Ureter (tissue), 1 donor: ENCODE measurements at regions not wholly inside any gene's neighbourhood (a gene's known extent, or its start where the extent isn't known, plus 50 kb on each side); places are given as distances from the start of the nearest gene placed in this dataset.

Experiments used
- DNase-seq: peaks from one replicate; pipeline ENCODE4 v3.0.0-alpha.2; 2020; ENCODE audit warnings: low spot score
- donor health status: DM: yes; HTN: yes; CAD: no.

DNA sequence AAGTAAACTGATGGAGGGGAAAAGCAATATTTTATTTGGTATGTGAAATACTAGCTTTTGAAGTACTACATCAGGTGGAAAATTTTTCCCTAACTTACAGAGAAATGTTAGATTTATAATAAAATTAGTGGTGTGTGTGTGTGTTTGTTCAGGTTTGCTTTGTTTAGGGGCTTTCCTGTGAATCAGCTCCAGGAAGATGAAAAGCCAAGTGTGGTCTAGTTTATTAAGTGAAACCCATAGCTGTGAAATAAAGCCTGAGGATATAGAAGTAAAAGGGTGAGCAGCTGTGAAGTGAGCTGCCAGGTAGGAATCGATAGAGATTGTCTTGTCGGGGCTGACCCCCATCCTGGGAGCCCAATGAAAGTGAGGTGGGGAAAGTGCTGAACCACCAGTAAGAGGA lies 347.6 kb upstream of the IMPG1 start:
- no peak for DNase-seq

DNA sequence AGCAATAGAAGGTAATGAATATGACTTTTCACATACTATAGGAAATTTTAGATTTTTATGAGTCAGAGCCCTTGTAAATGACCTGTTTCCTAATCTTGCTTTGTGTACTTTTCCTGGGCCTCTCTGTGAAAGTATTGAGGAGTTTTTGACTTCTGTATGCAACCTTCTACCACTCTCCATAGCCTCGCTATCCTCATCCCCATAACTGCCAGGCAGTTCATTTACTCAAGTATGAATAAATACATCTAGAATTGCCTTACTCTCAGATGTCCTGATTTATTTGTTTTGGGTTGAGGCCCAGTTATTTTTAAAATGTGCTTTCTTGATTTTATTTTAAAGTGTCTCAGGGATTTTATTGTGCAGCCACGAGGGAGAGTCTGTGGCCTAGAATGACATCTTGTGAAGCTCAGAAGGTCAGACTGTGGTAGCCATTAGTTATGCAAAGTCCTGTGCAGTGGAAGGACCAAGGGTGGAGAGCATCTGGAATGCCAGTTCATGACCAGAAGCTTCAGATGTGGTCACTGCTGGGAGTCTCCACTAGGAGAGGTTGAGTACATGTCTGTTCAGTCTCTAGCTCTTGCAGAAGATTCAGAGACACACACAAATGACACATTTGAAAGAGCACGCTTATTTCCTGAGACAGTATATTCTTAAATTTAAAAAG lies 346.2 kb upstream of the IMPG1 start:
- no peak for DNase-seq

DNA sequence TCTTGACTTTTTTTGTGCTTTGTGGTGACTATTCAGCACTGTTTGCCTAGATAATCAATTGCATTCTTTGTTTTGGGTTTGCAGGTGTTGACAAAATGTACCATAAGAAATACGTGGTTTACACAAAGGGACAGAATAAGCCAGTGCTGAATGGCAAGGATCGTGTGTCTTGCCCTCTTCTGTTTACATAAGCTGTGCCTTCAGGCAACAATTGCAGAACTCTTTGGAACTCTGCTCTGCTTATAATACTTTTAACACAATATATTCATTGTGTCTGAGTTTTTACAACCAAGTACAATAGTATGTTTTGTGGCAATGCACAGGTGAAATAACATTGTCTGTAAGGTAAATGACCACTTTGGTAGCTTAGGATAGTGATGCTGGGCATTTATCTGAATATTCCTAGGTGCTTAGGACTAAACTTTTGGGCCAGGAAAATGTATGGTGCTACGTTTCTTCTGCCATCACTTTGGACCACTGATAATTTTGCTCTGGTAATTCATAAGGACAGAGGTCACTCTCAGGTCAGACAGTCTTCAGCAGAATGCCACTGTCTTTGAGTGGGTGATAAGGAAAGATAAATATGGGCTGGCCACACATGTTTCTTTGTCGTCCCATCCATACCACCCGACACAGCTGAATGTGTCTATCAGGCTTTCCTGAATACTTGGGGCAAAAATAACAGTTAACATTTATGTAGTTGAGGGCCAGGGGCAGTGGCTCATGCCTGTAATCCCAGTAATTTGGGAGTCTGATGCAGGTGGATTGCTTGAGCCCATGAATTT lies 344.6 kb upstream of the IMPG1 start:
- no peak for DNase-seq

DNA sequence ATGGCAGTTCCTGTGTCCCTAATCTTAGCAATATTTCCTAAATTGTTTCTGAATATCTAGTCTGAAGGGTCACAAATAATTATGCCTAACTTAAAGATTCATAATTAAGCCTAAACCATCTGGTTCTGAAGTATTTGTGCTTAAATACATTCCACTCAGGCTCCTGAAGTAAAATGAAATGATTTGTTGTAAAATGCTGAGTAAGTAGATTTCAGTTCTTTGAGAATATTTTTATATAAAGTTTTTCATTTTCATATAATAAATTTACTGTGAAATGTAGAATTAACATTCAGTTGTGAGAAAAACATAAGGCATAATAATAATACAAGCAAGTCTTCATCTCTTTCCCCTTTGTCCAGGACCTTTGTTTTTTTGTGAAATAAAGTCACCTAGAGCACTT lies 330.6 kb upstream of the IMPG1 start:
- DNase-seq = no peak

DNA sequence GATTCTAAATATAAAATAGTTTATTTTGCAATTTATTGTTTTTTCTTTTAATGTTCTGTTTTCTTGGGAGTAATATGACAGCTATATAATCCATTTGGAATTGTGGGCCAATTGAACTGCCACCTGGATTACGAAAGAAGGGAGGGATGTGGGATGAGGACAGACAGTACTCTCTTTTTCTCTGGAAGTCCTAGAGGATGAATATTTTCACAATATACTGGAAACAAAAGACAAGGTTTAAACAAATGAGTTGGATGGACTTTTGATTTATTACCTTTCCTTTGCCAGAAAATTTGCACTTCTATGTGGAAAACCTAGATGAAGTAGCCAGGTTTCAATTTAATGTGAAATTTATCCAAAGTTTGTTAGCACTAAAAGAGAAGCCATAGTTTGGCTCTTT lies 325.5 kb upstream of the IMPG1 start:
- no peak for DNase-seq

DNA sequence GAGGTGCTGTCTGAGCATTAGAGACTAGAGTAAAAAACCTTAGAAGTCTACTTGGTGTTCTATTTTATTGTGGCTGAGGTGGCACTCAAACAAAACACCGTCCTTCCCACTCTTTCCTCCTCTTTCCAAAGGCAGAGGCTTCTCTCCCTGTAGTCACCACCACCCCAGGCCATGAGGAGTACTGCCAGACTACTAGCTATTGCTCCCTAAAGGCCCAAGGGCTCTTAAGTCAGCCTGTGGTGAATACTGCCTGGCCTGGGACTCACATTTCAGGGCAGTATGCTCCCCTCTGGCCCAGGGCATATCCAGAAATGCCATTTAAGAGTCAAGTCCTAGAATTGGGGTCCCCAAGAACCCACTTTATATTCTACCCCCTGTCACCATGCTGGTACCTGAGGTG lies 309.7 kb upstream of the IMPG1 start:
- no peak for DNase-seq

DNA sequence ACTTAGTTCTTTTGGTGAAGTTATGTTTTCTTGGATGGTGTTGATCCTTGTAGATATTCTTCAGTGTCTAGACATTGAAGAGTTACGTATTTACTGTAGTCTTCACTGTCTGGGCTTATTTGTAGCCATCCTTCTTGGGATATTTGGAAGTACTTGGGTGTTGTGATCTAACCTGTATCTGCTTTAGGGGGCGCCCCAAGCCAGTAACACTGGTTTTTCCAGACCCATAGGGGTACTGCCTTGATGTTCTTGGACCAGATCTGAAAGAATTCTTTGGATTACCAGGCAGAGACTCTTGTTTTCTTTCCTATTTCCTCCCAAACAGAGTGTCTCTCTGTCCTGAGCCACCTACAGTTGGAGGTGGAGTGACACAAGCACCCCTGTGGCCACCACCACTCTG lies 309.1 kb upstream of the IMPG1 start:
- DNase-seq = no peak

DNA sequence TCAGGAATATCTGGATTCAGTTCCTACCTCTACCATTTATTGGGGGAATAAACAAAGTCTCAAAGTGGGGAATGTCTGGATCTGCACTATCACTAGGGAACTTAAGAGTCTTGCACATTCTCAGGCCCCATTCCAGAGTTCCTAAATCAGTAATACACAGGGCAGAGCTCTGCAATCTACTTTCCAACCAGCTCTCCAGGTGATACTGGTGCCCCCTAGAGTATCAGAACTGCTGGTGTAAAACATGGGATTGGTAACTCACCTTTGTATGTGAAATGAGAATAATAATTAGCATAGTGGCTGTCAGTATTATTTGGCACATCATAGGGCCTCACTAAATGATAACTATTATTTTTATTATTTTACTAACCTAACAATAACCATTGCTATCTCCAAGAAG lies 278.8 kb upstream of the IMPG1 start:
- DNase-seq = no peak

DNA sequence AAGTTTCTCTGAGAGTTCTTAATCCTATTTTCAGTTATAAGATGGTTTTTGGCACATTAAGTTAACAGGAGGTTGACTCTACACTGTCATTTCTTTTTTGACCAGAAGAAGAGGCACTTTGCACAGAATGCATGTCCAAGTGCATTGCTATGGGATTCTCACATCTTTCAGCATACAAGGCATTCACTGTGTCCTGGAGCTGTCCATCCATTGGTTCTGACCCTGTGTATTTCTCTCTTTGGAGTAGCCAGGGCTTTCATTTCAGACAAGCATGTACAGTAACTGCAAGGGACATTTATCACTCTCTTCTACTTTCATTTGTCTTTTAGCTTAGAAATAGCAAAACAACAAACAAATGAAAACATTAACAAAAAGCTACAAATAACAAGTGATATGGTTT lies 275.1 kb upstream of the IMPG1 start:
- DNase-seq = no peak

DNA sequence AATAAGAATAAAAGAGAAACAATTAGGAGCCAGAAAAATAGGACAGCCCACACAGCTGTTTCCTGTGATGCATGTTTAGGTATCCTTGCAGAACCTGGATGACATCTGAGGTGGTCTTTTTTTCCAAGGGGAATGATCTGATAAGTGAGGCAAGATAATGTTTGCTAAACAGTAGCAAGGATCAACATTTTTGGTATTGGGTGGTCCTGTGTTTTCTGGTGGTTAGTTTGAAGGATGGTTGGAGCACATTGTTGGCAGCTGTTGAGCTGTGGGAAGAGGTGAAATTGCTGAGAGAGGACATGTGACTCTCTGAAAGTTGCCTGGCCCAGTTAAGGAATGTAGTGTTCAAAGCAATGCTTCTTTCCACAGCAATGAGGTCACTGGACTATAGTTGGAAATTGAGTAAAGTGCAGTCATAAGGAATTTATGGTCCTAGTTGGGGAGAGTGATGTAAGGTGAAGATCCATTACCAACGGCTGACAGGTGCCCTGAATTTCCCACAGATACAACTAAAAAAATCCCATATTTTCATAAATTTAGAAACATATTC lies 270.2 kb upstream of the IMPG1 start:
- no peak for DNase-seq

DNA sequence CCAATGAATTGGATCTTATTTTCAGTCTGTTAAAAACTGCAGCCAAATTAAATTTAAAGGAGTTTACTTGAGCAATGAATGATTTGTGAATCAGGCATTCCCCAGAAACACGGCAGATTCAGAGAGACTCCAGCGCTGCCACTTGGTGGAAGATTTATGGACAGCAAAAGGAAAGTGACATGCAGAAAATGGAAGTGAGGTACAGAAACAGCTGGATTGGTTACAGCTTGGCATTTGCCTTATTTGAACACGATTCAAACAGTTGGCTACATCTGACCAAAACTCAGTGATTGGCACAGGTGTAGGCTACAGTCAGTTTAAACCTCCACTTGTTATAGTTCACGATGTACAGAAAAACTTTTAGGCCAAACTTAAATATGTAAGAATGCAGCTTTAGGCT lies 257.6 kb upstream of the IMPG1 start:
- DNase-seq = no peak

DNA sequence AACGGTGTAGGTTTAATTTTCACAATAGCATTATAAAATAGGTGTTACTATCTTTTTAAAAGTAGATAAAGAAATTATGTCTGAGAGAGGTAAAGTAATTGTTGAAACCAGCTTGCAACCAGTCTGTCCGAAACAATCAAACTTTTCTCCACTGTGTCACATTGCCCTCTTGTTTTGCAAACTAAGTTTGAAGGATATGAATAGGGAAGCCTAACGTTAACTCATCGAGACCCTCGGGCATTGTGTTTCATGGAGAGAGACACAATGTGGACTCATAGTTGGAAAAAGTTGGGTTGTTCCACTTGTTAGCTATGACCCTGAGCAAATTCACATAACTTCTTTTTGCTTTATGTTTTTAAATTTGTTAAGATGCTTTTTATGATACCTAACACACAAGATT lies 254.4 kb upstream of the IMPG1 start:
- DNase-seq = no peak
